RWPE1 (cell line): ENCODE measurements at regions not wholly inside any gene's neighbourhood (a gene's known extent, or its start where the extent isn't known, plus 50 kb on each side); places are given as distances from the start of the nearest gene placed in this dataset.

Experiments
- CTCF ChIA-PET: fragments of 350-600 bp; sonication (Branson Sonifier 250); formaldehyde crosslinking; extraction: SDS; loops from one replicate; lab custom pipeline; 2021; lab: Yijun Ruan, JAX
- POLR2A ChIA-PET: fragments of 400-600 bp; formaldehyde crosslinking; extraction: SDS; loops from one replicate; lab custom pipeline; 2020; ENCODE audit warnings: antibody characterized with exemption; ENCODE audit not compliant: low non-redundant PET; lab: Yijun Ruan, JAX
- DNase-seq: peaks from one replicate; pipeline ENCODE4 v3.0.0; 2012; ENCODE audit warnings: low spot score
- H3K27ac ChIP-seq: fragments of 450-650 bp; 2 replicates; pipeline ENCODE4 v1.5.1; 2017
- CTCF ChIP-seq: fragments of 450-650 bp; conservative IDR thresholded peaks from 2 replicates; pipeline ENCODE4 v1.5.1; 2017; ENCODE audit warnings: low read depth, mild to moderate bottlenecking

GRCh38 chr3:16060945-16061344, 113.5 kb upstream of the GALNT15 start:
- ChIA-PET CTCF (interaction anchor here (0.8 kb wide), 1 partner anchor 117 kb away, joined by 3 read pairs; no protein-coding TSS in a partner anchor), POLR2A (no interaction called here)
- DNase-seq: peak; percentile 8
- TF ChIP-seq CTCF: no peak
- peak overlapping the region; percentile 58 for H3K27ac ChIP-seq

GRCh38 chr3:16061491-16061890, 113.0 kb upstream of the GALNT15 start:
- ChIA-PET CTCF (no interaction called here), POLR2A (no interaction called here)
- no peak overlapping the region for H3K27ac ChIP-seq
- DNase-seq: no peak
- no peak for TF ChIP-seq CTCF

- no peak overlapping the region for H3K27ac ChIP-seq
- no peak for TF ChIP-seq CTCF
- CTCF ChIA-PET: no interaction called here
- no peak for DNase-seq
- POLR2A ChIA-PET: no interaction called here
These were observed 110.9 kb upstream of the GALNT15 start for GRCh38 chr3:16063603-16064002.

- no peak for DNase-seq
- TF ChIP-seq CTCF: no peak
- ChIA-PET POLR2A (no interaction called here), CTCF (no interaction called here)
- no peak overlapping the region for H3K27ac ChIP-seq
These were observed 109.7 kb upstream of the GALNT15 start for GRCh38 chr3:16064642-16065414.

- no peak overlapping the region for H3K27ac ChIP-seq
- POLR2A ChIA-PET: no interaction called here
- CTCF ChIA-PET: no interaction called here
- no peak for TF ChIP-seq CTCF
- DNase-seq: no peak
These were observed 107.9 kb upstream of the GALNT15 start for GRCh38 chr3:16066545-16066944.

DNA sequence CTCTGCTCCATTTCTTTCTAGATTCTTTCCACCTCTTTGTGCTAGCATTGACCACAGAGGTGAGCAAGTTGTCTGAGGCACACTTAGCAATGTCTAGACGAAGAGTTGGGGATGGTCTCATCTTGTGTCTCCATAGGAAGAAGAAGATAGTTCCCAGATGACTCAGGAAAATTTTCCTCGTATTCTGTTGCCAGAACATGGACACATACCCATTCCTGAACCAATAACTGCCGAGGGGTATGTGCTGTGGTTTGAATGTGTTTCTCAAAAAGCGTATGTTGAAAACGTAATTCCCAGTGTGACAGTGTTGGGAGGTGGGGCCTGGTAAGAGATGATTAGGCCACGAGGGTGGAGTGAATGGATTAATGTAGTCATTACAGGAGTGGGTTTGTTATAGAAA, 107.5 kb upstream of the GALNT15 start:
- no peak overlapping the region for H3K27ac ChIP-seq
- POLR2A ChIA-PET: no interaction called here
- DNase-seq: no peak
- no peak for TF ChIP-seq CTCF
- CTCF ChIA-PET: no interaction called here
